CD4-positive, alpha-beta T cell (primary cell): ENCODE measurements at regions not wholly inside any gene's neighbourhood (a gene's known extent, or its start where the extent isn't known, plus 50 kb on each side); places are given as distances from the start of the nearest gene placed in this dataset.
"Not testable (repeated sequence)": the region's sequence is repeated elsewhere in the genome, so short reads cannot be mapped to it uniquely, and the experiment has no call there.

Experiments used
- ATAC-seq: fragments of 200-7000 bp; cut with Tn5 transposase; one replicate; pipeline ENCODE4 v1.10.0; 2022; ENCODE audit warnings: mild to moderate bottlenecking; ENCODE audit not compliant: poor library complexity
- CTCF ChIA-PET: fragments of 350-600 bp; sonication (Branson Sonifier 250); formaldehyde crosslinking; loops from one replicate; lab custom pipeline; 2021; ENCODE audit warnings: antibody characterized with exemption, inconsistent platforms; lab: Charles Lee
- POLR2A ChIA-PET: fragments of 350-600 bp; sonication (Branson Sonifier 250); formaldehyde crosslinking; loops from one replicate; lab custom pipeline; 2021; ENCODE audit warnings: antibody characterized with exemption, inconsistent platforms; lab: Charles Lee
- DNase-seq, 14 experiments: peaks; one replicate each; pipeline ENCODE4 v3.0.0-alpha.2; 2013 to 2020; ENCODE audit warnings: mixed read lengths in 2 of 14
- H3K27ac ChIP-seq, 2 donors: one replicate each; pipeline versions ENCODE4 v1.5.1 to v1.7.0; 2013; ENCODE audit warnings: low read length in 2 of 2, low read depth in 1 of 2, mild to moderate bottlenecking in 1 of 2
- H3K27me3 ChIP-seq, 2 experiments: 1 replicate in 1 of 2; 2 replicates in 1 of 2; pipeline versions ENCODE4 v1.6.1 to v1.7.0; 2013; ENCODE audit warnings: low read length in 2 of 2, control low read depth in 1 of 2, mild to moderate bottlenecking in 1 of 2, moderate library complexity in 1 of 2; ENCODE audit not compliant: insufficient read depth in 2 of 2, control insufficient read depth in 1 of 2
- H3K36me3 ChIP-seq: one replicate; pipeline ENCODE4 v1.6.1; 2013; ENCODE audit warnings: low read length, control low read depth; ENCODE audit not compliant: insufficient read depth
- H3K4me1 ChIP-seq: one replicate; pipeline ENCODE4 v1.6.1; 2013; ENCODE audit warnings: low read length, control low read depth; ENCODE audit not compliant: insufficient read depth
- H3K4me3 ChIP-seq: one replicate; pipeline ENCODE4 v1.5.1; 2013; ENCODE audit warnings: mild to moderate bottlenecking, low read length, moderate library complexity
- H3K9me3 ChIP-seq, 2 experiments: 1 replicate in 1 of 2; 2 replicates in 1 of 2; pipeline versions ENCODE4 v1.6.1 to v1.7.0; 2013; ENCODE audit warnings: low read length in 2 of 2, mild to moderate bottlenecking in 2 of 2, control low read depth in 1 of 2, moderate library complexity in 1 of 2; ENCODE audit not compliant: control insufficient read depth in 1 of 2, insufficient read depth in 1 of 2
- H3K27ac Mint-ChIP-seq: one replicate; pipeline ENCODE4 v1.8.0; 2020; ENCODE audit warnings: mixed read lengths
- H3K27me3 Mint-ChIP-seq: one replicate; pipeline ENCODE4 v1.8.0; 2021; ENCODE audit warnings: mixed read lengths
- H3K36me3 Mint-ChIP-seq: one replicate; pipeline ENCODE4 v1.8.0; 2021; ENCODE audit warnings: low read depth, mixed read lengths
- H3K4me1 Mint-ChIP-seq: one replicate; pipeline ENCODE4 v1.8.0; 2021; ENCODE audit warnings: low read depth, mixed read lengths
- H3K4me3 Mint-ChIP-seq: one replicate; pipeline ENCODE4 v1.8.0; 2020; ENCODE audit warnings: mild to moderate bottlenecking, mixed read lengths
- H3K9me3 Mint-ChIP-seq: one replicate; pipeline ENCODE4 v1.8.0; 2020; ENCODE audit warnings: mixed read lengths
- intact Hi-C, 2 experiments: fragments of 100-400 bp; cut with DNase I in 1 of 2; cut with micrococcal nuclease in 1 of 2; formaldehyde crosslinking; loops; one replicate each; pipeline versions ENCODE4 v1.15.1 to v1.9.0; 2023 to 2025; cut with DNase I, micrococcal nuclease
- TF ChIP-seq, protein P1 (sequence below): fragments of 200-600 bp; IDR thresholded peaks from one replicate; pipeline ENCODE4 v1.8.0; 2022; ENCODE audit warnings: antibody characterized with exemption, mild to moderate bottlenecking

DNA sequence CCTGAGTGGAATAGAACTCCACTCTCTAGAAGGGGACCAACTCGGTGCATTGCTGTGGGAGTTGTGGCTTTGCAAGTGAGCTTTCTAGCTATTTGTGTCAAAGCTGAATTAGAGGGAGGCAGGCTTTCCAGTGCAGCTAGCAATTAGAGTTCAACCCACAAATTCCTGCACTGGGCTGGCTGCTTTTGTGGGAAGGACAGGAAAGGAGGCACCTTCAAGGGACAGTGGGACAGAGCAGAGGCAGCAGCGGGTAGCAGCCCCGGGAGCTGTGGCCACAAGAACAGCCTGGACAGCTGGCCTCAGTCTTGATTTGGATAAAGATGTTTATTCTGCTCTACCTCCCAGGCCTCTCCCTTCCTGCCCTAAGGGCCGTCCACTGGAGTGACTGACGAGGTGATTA, 83.7 kb upstream of the SLIT3 start:
- no peaks in the 10 kb centered on the region for H3K4me1 Mint-ChIP-seq
- H3K27me3 Mint-ChIP-seq, result no peaks in the 10 kb centered on the region
- intact Hi-C loops, result no loop called here
- H3K27ac ChIP-seq, result no peak overlapping the region
- no peaks in the 10 kb centered on the region for H3K27me3 ChIP-seq
- H3K4me3 Mint-ChIP-seq, result no peak overlapping the region
- H3K27ac Mint-ChIP-seq, result no peak overlapping the region
- H3K4me3 ChIP-seq, result no peak overlapping the region
- ChIA-PET CTCF (no interaction called here), POLR2A (no interaction called here)
- H3K36me3 Mint-ChIP-seq, result no peaks in the 10 kb centered on the region
- H3K36me3 ChIP-seq, result no peaks in the 10 kb centered on the region
- no peaks in the 10 kb centered on the region for H3K9me3 ChIP-seq
- TF ChIP-seq, protein P1, sequence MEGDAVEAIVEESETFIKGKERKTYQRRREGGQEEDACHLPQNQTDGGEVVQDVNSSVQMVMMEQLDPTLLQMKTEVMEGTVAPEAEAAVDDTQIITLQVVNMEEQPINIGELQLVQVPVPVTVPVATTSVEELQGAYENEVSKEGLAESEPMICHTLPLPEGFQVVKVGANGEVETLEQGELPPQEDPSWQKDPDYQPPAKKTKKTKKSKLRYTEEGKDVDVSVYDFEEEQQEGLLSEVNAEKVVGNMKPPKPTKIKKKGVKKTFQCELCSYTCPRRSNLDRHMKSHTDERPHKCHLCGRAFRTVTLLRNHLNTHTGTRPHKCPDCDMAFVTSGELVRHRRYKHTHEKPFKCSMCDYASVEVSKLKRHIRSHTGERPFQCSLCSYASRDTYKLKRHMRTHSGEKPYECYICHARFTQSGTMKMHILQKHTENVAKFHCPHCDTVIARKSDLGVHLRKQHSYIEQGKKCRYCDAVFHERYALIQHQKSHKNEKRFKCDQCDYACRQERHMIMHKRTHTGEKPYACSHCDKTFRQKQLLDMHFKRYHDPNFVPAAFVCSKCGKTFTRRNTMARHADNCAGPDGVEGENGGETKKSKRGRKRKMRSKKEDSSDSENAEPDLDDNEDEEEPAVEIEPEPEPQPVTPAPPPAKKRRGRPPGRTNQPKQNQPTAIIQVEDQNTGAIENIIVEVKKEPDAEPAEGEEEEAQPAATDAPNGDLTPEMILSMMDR, result no peak
- H3K9me3 Mint-ChIP-seq, result peaks cover 11% of the 10 kb centered on the region
- no peaks in the 10 kb centered on the region for H3K4me1 ChIP-seq
- DNase-seq (no peak), ATAC-seq (no peak)

DNA sequence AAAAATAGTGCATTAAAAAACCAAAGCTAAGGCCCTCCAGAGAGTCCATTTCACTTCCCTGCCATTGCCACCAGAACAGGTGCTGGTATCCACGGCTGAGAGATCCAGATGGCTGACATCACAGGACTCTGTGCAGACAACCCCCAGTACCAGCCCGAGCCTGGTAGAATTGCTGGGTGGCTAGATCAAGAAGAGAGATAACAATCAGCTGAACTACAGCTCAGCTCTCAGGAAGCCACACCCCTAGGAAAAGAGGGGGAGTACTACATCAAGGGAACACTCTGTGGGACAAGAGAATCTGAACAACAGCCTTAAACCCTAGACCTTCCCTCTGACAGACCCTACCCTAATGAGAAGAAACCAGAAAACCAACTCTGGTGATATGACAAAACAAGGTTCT, 73.8 kb upstream of the SLIT3 start:
- no peaks in the 10 kb centered on the region for H3K4me1 ChIP-seq
- TF ChIP-seq, protein P1, result no peak
- DNase-seq (no peak), ATAC-seq (no peak)
- Mint-ChIP-seq H3K9me3 (peaks cover 8% of the 10 kb centered on the region), H3K27ac (no peak overlapping the region), H3K4me1 (no peaks in the 10 kb centered on the region), H3K4me3 (no peak overlapping the region), H3K36me3 (no peaks in the 10 kb centered on the region), H3K27me3 (peaks cover 6% of the 10 kb centered on the region)
- no peak overlapping the region for H3K27ac ChIP-seq
- H3K9me3 ChIP-seq, result peaks cover 0 to 10% of the 10 kb centered on the region in 2 experiments
- intact Hi-C loops, result no loop called here
- ChIA-PET CTCF (no interaction called here), POLR2A (no interaction called here)
- no peaks in the 10 kb centered on the region for H3K27me3 ChIP-seq
- no peak overlapping the region for H3K4me3 ChIP-seq
- H3K36me3 ChIP-seq, result no peaks in the 10 kb centered on the region

DNA sequence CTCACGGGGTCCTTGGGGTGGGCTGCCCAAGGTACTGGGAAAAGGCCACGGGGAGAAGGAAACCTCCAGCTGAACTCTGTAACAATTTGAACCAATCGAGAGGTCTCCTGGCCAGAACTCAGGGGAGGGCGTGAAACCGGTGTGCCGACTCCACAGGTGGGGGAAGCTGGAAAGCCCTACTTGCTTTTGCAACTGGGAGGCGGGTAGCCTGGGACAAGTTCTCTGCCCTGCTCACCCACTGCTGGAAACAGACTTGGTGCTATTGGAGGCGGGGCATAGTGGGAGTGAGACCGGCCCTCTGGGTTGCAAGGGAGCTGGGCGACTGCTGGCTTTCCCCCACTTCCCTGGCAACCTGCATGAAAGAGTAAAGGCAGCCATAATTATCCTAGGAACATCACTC, 73.2 kb upstream of the SLIT3 start:
- no peak for DNase-seq
- Histone ChIP-seq H3K4me1 (no peaks in the 10 kb centered on the region), H3K9me3 (peaks cover 0 to 10% of the 10 kb centered on the region in 2 experiments), H3K27ac (no peak overlapping the region), H3K27me3 (no peaks in the 10 kb centered on the region), H3K4me3 (no peak overlapping the region), H3K36me3 (no peaks in the 10 kb centered on the region)
- no peak for ATAC-seq
- H3K36me3 Mint-ChIP-seq, result no peaks in the 10 kb centered on the region
- ChIA-PET POLR2A (no interaction called here), CTCF (no interaction called here)
- H3K4me1 Mint-ChIP-seq, result no peaks in the 10 kb centered on the region
- H3K4me3 Mint-ChIP-seq, result no peak overlapping the region
- H3K27ac Mint-ChIP-seq, result no peak overlapping the region
- TF ChIP-seq, protein P1, result no peak
- intact Hi-C loops, result no loop called here
- peaks cover 10% of the 10 kb centered on the region for H3K27me3 Mint-ChIP-seq
- peaks cover 8% of the 10 kb centered on the region for H3K9me3 Mint-ChIP-seq

DNA sequence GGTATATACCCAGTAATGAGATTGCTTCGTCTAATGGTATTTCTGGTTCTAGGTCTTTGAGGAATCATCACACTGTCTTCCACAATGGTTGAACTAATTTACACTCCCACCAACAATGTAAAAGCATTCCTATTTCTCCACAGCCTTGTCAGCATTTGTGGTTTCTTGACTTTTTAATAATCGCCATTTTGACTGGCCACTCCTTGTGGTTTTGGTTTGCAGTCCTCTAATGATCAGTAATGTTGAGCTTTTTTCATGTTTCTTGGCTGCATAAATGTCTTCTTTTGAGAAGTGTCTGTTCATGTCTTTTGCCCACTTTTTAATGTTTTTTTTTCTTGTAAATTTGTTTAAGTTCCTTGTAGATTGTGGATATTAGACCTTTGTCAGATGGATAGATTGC, 70.9 kb upstream of the SLIT3 start:
- POLR2A ChIA-PET, H3K36me3 Mint-ChIP-seq, ATAC-seq, CTCF ChIA-PET, DNase-seq, H3K27ac Mint-ChIP-seq, H3K4me3 Mint-ChIP-seq, H3K36me3 ChIP-seq, H3K9me3 Mint-ChIP-seq, H3K27ac ChIP-seq, intact Hi-C loops, H3K4me1 Mint-ChIP-seq, H3K4me1 ChIP-seq, H3K27me3 ChIP-seq, H3K4me3 ChIP-seq: not testable (repeated sequence)
- peaks cover 0 to 10% of the 10 kb centered on the region in 2 experiments for H3K9me3 ChIP-seq
- peaks cover 18% of the 10 kb centered on the region for H3K27me3 Mint-ChIP-seq
